ENCODE measurements at regions not wholly inside any gene's neighbourhood (a gene's known extent, or its start where the extent isn't known, plus 50 kb on each side); places are given as distances from the start of the nearest gene placed in this dataset.

DNA sequence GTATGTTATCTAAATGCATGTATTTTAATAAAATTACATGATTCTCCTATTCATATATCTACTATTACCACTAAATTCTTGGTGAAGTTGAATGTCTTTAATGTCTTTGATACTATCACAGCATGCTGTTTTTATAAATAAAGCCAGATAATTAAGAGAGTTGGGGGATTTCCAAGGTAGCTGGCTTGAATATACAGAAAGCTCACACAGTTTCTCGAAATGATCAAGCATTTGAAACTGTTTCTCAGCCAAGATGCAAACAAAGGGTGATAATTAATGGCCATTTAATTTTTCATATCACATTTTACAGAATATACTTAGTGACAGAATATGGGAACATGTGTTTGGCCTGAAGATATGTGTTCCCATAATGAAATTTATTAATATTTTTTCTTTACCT, 145.6 kb upstream of the CDH12 start:
- Mint-ChIP-seq H3K4me1 (no peaks in the 10 kb centered on the region), H3K9me3 (no peaks in the 10 kb centered on the region), H3K36me3 (ENCODE audit: insufficient read depth in 1 of 3, low read depth in 3 of 3) (no peaks in the 10 kb centered on the region), H3K4me3 (no peak overlapping the region), H3K27me3 (ENCODE audit: low read depth) (no peaks in the 10 kb centered on the region), H3K27ac (no peak overlapping the region)
- no peak overlapping the region for H3K18ac ChIP-seq (ENCODE audit: insufficient read length, low read depth, low read length)
- TF ChIP-seq, protein P1, sequence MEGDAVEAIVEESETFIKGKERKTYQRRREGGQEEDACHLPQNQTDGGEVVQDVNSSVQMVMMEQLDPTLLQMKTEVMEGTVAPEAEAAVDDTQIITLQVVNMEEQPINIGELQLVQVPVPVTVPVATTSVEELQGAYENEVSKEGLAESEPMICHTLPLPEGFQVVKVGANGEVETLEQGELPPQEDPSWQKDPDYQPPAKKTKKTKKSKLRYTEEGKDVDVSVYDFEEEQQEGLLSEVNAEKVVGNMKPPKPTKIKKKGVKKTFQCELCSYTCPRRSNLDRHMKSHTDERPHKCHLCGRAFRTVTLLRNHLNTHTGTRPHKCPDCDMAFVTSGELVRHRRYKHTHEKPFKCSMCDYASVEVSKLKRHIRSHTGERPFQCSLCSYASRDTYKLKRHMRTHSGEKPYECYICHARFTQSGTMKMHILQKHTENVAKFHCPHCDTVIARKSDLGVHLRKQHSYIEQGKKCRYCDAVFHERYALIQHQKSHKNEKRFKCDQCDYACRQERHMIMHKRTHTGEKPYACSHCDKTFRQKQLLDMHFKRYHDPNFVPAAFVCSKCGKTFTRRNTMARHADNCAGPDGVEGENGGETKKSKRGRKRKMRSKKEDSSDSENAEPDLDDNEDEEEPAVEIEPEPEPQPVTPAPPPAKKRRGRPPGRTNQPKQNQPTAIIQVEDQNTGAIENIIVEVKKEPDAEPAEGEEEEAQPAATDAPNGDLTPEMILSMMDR (conservative IDR thresholded peaks at IDR 0.05): no peak
- H3K9ac ChIP-seq (ENCODE audit: extremely low read depth, insufficient read length, low read length): no peak overlapping the region
- no peak overlapping the region for H2BK120ac ChIP-seq (ENCODE audit: low read depth, low read length, poor library complexity, severe bottlenecking)
- no peaks in the 10 kb centered on the region for H4K20me1 ChIP-seq (ENCODE audit: control insufficient read depth, insufficient read depth, insufficient read length)
- H3K23me2 ChIP-seq (ENCODE audit: insufficient read length, low read depth, low read length, poor library complexity, severe bottlenecking): no peaks in the 10 kb centered on the region
- no peaks in the 10 kb centered on the region for H3K27me3 ChIP-seq (ENCODE audit: insufficient read depth, low read length)
- H3K4me2 ChIP-seq (ENCODE audit: insufficient read depth, insufficient read length, low read length): no peak overlapping the region
- no peak overlapping the region for H2AFZ ChIP-seq (ENCODE audit: low read length)
- no peak overlapping the region for H4K91ac ChIP-seq (ENCODE audit: insufficient read length, low read depth, low read length)
- no peak overlapping the region for H4K5ac ChIP-seq (ENCODE audit: insufficient read length, low read depth, low read length)
- H3K27ac ChIP-seq (ENCODE audit: insufficient read length, low read depth, low read length): no peak overlapping the region
- H2BK20ac ChIP-seq (ENCODE audit: low read depth, low read length, poor library complexity, severe bottlenecking): no peak overlapping the region
- H2BK5ac ChIP-seq (ENCODE audit: insufficient read length, low read length): no peak overlapping the region
- no peak overlapping the region for H3K23ac ChIP-seq (ENCODE audit: insufficient read length, low read depth, low read length)
- no peak overlapping the region for H2AK5ac ChIP-seq (ENCODE audit: insufficient read length, low read length)
- H2BK12ac ChIP-seq (ENCODE audit: insufficient read length, low read depth, low read length): no peak overlapping the region
- DNase-seq: no peak
- no peak overlapping the region for H4K8ac ChIP-seq (replicated peaks; ENCODE audit: insufficient read length, low read depth, low read length)
- H3T11ph ChIP-seq (ENCODE audit: low read length): no peak overlapping the region
- no peak overlapping the region for H2BK15ac ChIP-seq (ENCODE audit: low read depth, low read length)
- H3K4ac ChIP-seq (ENCODE audit: low read depth, low read length): no peak overlapping the region
- H3K79me2 ChIP-seq (ENCODE audit: insufficient read depth, low read length): no peaks in the 10 kb centered on the region
- no peak overlapping the region for H3K56ac ChIP-seq (ENCODE audit: insufficient read length, low read depth, low read length)
- WGBS (ENCODE audit: extremely low coverage, insufficient read length, low lambda C conversion rate): no CpG with 5 or more reads among the region's 1 CpG
- H3K9me3 ChIP-seq (ENCODE audit: control insufficient read depth, low read depth, low read length): no peaks in the 10 kb centered on the region
- no peaks in the 10 kb centered on the region for H3K4me1 ChIP-seq (ENCODE audit: insufficient read depth, low read length)
- no peaks in the 10 kb centered on the region for H3K79me1 ChIP-seq (ENCODE audit: insufficient read depth, low read depth, low read length, poor library complexity, severe bottlenecking)
- H3K14ac ChIP-seq (ENCODE audit: insufficient read depth, low read length): no peak overlapping the region

All from H9 (cell line).